HG02798 (cell line): ENCODE measurements at regions not wholly inside any gene's neighbourhood (a gene's known extent, or its start where the extent isn't known, plus 50 kb on each side); places are given as distances from the start of the nearest gene placed in this dataset.

Experiments
- ATAC-seq: cut with Tn5 transposase; IDR thresholded peaks from one replicate; pipeline ENCODE4 v1.9.1; 2021; ENCODE audit warnings: mild to moderate bottlenecking; ENCODE audit not compliant: unreplicated experiment, poor library complexity

DNA sequence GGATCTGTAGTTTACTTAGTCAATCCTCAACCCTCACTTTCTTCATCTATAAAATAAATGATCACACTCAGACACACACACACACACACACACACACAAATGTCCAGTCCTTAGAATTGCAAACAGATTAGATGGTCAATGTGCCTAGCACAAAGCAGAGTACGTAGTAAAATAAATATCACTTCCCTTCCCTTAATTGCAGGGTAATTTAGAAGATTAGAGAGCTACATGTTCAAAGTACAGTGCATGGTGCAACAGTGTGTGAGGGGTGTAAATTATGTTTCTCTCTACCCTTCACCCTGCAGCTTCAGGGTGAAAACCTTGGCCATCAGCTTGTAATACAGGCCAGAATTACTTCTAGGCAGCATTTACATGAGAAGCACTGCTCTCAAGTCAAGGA is 187.0 kb upstream of the GHITM start:
- ATAC-seq = no peak

DNA sequence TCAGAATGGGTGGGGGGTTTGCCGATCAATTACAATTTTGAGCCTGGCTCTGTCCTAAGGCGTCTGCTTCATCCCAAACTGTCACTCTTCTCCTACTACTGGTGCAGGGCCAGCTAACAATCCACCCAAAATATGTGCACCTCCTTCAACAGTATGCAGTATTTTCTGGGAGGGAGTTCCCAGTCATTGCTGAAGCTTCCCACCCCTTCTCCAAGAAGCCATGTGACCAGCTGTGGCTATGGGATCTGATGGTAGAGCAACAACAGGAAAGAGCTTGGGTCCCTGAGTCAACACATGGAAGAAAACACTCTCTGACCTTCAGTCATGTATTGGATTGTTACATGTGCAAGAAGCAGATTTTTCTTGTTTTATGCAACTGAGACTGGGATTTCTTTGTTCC is 185.7 kb upstream of the GHITM start:
- ATAC-seq = no peak

DNA sequence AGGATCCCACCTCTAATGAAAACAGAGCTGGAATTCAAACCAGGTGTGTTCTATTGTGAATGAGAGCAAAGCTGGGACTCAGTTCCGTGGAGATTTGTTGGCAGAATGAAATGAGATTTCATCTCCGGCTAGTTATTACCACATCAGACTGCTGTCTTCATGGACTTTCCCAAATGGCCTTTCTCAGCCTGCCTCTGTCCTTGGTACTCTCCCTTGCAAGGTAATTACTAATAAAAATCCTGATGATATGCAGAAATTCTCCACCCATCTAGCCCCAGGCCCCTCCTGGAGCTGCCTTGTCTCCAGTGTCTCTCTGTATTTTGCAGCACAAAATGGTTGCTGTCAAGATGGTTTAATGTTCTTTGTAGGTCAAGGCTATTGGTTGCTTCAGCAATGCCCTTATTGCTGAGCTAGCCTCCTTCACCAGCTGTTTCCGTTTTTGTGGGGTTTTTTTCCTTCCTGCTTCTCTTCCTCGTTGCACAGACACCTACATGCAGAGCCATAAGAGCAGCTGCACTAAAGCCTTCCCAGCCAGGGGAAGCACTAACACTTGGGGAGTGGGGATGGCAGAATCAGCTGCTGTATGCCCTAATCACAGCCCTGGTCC is 185.0 kb upstream of the GHITM start:
- ATAC-seq = no peak

DNA sequence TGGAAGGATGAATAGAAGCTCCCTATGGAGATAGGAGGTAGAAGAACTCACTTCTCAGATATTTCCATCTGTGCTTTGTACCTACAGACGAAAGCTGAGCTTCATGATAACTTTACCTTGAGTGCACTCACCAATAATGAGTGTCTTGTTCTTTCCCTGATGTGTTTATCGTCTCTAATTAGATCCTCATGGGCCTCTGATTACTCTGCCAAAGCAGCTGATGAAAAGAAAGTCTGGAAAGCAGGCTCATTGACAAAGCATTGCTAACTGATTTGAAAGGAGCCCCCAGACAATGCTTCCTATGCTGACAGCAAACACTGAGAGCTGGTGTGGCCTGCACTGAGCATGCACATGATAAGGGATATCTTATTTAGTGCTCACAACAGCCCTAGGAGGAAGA is 183.9 kb upstream of the GHITM start:
- no peak for ATAC-seq

DNA sequence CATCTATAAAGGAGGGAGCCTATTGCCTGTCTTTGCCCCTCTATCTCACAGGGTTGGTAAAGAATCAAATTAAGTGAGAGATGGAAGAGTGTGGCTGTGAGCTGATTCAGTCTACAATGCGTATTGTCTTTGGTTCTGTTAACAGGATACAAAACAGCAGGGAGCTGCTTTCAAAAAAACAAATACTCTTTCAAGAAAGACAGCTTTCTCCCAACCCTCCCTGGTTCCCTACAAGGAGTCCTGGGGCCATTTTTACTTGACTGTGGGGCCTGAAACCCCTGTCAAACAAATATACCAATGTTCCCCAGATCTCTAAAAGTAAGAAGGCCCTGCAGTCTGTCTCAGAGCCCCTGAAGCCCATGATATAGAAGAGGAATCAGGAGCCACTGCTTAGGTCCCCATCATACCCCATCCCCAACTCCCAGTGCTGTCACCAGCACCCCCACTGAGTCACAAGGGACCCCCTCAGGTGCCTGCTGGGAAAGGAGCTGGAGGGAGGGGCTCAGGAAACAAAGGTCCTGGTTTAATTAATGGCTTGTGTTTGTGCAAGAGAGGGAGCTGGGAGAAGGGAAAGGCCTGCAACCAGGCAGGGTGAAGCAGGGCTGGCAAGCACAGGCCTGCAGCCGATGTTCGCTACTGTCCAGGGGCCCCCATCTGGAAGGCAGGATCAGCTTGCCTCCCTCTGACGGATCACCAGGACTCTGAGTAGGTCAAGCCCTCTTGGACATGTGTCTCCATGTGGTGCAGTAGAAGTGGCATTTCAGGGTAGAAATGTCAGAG is 182.0 kb upstream of the GHITM start:
- no peak for ATAC-seq

DNA sequence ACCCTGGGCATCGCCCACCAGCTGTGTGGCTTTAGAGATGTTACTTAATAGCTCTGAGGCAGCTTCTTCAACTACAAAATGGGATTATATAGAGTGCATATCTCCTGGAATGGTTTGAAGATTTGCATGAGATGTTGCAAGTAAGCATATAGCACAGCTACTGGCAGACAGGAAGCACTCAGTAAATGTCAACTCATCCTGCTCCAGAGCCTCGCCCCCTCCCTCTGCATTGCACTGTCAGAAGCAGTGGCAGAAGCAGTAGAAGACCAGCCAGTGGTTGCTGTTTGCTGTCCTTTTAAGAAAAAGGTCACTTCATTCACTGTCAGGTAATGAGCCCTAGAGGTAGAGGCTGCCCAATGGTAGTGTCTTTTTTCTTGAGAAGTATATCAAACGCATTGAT is 180.0 kb upstream of the GHITM start:
- ATAC-seq = no peak

DNA sequence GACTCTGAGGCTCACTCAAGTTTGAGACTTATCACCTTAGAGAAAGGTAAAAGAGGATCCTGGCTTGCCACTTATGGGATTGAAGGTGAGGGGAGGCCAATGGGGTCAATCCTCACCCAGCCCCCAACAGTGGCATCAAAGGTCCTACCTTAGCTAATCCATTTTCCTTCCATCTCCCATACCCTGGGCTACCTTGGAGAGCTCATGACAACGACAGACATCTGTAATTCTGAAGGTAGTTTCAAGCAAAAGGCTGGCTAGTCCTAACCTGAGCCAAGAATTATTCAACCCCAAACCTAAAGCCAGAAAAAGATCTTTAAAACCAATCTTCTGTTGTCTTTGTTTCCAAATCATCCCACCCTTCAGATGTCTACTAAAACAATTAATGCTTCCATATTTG is 179.2 kb upstream of the GHITM start:
- ATAC-seq = no peak

DNA sequence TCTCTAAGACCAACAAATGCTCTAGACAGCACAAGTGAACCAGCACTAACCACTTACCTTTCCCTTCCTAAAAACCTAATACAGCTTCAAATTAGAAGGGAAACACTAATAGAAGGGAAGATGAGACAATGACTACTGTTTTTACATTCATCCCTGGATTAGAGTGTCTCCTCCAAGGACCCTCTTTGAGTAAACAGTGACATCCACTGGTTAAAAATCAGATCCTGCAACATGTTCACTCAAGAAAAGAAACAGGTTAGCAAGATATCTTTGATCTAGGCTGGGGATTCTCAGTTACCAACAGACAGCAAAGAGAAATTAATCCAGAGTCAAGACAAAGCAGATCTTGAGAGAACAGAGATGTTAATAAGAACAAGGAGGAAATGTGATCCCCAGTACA is 177.7 kb upstream of the GHITM start:
- ATAC-seq = no peak

DNA sequence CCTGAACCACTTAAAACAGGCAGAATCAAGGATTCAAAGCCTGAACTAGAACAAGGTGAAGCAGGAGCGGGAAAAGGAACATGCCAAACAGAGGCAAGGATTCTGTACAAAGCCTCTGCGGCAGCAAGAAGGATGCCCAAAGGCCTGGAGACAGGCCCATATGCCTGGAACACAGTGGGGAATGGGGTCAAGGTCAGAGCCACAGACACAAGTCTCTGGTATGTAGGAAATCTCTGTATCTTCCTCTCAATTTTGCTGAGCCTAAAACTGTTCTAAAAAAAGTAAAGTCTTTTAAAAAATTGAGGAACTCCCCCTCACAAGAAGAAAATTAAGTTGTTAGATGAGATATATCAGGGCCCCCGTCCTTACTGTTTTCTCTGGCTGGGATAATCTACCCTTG is 175.9 kb upstream of the GHITM start:
- ATAC-seq = no peak

DNA sequence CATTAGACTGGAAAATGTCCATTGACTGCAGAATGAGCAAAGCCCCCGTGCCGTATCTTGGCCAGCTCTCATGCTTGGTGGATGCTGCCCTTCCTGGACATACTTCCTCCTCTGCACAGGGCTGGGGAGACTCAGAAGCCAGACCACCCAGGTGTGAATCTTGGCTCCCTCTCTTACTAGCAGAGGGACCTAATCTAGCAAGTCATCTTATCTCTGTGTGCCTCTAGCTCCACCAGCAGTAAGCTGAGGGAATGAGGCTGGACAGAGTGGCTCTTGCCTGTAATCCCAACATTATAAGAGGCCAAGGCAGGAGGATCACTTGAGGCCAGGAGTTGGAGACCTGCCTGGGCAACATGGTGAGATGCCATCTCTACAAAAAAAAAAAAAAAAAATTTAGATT is 173.8 kb upstream of the GHITM start:
- ATAC-seq = no peak

DNA sequence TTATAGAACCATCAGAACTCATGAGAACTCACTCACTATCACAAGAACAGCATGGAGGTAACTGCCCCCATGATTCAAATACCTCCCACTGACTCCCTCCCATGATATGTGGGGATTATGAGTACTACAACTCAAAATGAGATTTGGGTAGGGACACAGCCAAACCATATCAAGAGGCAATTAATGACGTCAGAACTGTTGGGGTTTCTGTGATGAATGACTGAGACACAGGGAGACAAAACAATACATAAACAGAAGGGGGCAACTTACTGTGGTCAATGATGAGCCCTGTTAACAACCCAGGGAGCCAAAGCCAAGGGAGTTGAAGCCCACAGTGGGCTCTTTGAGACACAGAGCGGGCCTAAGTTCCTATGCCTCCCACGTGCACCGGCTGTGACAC is 171.3 kb upstream of the GHITM start:
- ATAC-seq = no peak

DNA sequence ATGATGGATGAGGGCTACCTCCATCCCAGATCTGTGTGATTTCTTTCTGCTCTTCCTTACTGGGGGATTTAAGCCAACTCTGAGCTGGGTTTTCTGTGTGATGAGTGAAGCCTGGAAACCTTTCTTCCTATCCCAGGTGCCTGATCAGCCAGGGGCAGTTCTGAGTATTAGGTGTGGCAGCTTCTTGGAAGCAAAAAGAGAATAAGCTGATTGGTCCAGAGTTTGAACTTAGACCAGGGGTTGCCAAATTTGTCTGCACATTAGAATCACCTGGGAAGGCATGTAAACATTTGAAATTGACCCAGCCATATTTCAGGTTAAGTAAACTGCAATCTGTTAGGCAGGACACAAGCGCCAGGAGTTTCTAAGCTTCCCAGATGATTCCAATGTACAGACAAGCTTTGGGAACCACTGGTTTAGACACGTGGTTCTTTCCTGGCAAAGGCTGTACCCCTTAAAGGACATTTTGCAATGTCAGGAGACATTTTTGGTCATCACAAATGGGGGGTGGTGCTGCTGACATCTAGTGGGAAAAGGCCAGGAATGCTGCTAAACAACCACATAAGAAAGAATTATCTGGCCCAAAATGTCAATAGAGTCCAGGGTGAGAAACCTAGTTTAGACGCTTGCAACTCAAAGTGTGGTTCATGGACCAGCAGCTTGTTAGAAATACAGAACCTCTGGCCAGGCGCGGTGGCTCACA is 160.5 kb upstream of the GHITM start:
- ATAC-seq = no peak

DNA sequence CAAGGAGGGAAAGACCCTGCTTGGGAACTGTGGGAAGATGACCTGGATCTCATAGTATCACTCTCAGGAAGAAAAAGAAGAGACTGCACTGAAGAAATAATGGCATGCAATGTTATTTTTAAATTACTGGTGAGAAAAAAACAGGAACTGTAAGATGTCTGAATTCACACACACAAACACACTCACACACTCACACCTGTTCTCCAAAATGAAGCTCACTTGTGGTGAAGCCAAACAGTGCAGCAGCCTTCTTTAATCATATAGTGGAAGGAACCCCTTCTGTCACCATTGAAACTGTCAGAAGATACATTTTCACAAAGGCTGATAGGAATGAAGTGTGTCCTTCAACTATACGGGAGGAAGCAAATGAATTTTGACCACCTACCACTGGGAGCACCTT is 156.5 kb upstream of the GHITM start:
- ATAC-seq = no peak

DNA sequence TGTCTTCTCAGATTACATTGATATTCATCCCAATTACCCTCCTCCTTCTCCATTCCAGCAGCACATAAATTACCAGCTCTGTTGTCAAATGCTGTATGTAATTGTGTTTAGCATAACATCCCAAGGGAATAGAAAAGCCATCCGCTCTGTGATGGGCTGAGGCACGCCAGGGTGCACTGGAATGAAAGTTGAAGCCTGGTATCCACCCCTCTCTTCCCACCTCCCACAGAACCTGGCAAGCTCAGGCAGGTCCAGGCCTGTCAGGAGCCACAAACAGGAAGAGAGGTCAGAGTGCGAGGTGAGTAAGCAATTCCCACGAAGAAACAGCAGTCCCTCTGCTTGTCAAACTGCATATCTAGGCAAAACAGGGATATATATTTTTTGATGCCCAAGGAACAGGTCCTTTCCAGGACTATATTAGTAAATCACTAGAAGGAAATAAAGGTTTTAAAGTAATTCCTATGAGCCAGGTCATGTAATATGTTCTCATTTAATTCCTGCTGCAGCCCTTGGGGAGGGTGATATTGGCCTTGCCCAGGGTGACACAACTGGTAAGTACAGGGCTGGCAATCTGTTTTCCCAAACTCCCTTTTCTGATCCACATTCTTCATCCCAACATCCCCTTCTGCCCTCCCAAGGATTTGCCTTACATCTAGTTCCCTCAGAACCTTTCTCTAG is 155.6 kb upstream of the GHITM start:
- ATAC-seq = no peak

DNA sequence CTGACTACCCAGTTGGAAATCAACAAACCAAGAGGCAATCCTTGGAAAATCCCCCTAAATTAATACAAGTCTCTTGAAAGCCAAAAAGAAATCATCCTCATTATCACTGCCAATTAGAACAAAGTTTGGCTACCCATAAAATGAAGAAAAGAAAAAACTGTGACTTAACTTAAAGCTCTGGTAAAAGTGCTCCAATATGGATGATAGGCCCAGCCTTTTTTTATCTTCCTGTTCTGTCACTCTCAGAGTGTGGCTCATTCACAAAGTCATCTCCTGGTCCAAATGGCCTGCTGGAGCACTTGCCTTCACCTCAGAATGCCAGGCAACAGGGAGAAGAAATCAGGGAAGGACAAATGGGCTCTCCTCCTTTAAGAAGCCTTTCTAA is 155.1 kb upstream of the GHITM start:
- no peak for ATAC-seq

DNA sequence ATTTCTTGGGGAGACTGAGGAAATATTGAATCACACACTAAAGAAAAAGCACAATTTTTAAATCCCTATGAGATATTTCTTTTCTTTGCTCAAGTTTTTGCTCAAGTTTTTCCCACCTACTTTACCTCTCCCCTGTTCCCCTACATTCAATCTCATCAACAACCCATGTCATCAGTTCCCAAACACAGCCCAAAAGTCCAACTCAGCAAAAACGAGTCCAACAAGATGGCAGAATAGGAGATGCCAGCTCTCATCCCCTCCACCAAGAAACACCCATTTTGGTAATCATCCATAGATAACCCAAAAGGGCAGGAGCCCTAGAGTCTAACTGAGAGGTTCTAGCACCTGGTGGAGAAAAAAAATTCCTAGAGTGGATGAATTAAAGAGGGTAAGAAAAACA is 152.5 kb upstream of the GHITM start:
- no peak for ATAC-seq

DNA sequence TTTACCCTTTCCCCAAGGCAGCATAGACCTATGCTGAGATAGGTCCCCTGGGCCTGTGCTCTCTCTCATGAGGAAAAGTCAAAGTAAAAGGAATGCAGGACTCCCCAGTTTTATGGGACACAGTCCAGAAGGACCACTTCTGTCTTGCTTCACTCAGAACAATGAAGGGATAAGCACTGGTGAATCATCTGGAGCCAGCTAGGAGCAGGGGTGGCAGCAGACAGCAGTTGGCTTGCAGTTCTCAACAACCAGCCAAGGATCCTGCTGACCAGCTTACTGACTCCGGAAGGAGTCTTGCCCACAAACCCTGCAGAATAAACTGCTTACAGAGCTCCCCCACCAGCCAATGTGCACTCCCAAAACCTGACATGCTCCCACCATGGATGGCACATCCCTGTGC is 152.1 kb upstream of the GHITM start:
- ATAC-seq = no peak

DNA sequence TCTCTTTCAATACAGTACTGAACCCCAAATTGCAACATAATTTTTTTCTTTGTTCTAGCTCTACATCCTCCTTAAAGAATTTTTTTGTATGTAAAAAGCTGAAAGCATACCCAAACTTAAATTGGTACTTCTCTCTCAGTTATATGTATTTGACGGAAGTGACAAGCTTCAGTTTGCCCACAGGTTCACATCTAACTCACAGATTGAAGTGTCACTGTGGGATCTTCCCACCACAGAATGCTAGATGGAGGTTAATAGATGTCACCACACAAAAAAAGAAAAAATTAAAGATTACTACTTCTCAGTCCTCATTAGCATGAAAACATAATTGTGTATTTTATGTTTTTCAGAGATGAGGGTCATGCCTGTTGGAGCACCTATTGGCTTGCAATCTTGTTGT is 150.9 kb upstream of the GHITM start:
- ATAC-seq = no peak

DNA sequence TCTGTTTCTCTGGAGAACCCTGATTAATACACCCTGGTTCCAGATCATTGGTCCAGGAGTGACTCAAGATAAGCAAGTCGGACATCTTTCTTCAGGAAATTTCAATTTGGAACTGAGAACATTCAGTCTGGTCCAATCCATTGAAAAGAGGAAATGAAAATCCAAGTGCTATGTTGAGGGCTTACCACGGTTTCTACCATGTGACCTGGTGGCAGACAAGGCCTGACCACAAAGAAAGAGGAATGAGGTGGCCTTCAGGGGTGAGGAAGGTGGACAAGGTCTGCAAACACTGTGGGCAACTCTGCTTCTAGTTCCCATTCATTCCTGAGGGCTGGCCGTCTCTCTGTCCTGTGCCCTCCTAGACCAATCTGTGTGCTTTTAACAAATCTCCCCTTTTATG is 149.2 kb upstream of the GHITM start:
- ATAC-seq = peak; percentile 89

DNA sequence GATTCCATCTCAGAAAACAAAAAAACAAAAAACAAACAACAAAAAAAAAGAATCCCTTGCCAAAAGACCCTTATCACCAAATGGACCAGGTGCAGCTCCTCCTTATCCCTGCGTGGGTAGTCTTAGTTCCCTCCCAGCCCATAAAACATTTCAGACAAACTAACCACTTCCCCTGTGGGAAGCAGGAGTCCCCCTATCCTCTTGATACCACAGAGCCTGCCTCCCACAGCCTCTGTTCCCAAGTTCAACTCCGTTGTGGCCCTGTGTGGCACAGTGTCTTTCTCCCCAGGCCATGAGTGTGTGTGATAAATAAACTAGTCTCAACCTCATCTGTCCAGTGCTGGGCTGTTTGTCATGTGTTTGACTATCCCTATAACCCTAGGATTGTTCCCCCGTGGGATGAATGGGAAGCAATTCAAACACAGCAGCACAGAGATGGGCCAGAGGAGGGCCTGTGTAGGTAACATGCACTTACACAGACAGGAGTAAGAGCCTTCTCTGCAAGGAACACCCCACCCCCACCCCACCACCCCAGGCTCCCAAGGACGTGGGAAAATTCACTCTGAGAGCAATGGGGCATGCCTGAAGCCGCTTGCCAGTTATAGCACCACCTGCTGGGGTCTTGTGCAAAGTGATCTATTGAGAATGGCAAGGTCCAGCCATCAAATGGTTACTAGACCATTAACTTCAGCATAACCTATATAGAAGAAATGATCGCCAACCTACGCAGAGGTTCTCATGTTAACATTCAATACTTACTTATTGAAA is 147.1 kb upstream of the GHITM start:
- peak; percentile 63 for ATAC-seq

DNA sequence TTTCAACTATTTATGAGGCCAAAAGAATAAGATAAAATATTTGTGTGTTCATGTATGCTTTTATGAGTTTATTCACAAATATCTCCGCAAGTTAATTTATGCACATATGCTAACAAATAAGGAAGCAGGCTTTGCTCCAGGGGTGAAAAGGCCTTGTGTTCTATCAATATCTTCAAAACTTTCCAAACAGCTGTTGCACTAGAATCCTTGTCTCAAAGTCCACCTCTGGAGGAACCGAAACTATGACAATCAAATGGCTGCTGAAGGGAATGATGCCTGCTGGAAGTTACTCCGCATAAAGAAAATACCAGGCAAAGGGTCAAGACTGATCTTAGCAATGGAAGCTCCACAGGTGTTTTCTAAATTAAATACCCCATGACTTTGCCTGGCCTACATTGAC is 145.0 kb upstream of the GHITM start:
- no peak for ATAC-seq
